ENCODE measurements at regions not wholly inside any gene's neighbourhood (a gene's known extent, or its start where the extent isn't known, plus 50 kb on each side); places are given as distances from the start of the nearest gene placed in this dataset.

DNA sequence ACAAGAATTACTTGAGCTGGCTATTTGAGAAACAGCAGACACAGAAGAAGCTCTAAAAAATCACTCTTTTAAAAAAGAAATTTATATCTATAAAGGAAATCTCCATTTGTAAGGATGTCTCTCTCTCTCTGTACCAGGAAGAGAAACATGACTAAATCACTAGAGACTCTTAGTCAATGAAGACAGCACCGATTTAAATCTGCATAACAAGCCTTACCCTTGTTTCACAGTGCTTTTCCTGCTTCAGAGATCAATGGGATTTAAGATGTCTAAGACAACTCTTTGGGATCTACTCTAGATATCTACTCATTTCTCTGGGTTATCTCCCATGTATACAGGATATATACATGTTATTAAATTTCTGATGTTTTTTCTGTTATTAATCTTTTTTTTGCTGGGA is 359.2 kb upstream of the RND3 start:
- TF ChIP-seq GATA2 (IDR thresholded peaks at IDR 0.05; ENCODE audit: low read depth, low read length) = no peak
- TF ChIP-seq GATA3 (IDR thresholded peaks at IDR 0.05; ENCODE audit: low read depth, low read length) = no peak

Data from SH-SY5Y (cell line).